ENCODE measurements at regions not wholly inside any gene's neighbourhood (a gene's known extent, or its start where the extent isn't known, plus 50 kb on each side); places are given as distances from the start of the nearest gene placed in this dataset.

DNA sequence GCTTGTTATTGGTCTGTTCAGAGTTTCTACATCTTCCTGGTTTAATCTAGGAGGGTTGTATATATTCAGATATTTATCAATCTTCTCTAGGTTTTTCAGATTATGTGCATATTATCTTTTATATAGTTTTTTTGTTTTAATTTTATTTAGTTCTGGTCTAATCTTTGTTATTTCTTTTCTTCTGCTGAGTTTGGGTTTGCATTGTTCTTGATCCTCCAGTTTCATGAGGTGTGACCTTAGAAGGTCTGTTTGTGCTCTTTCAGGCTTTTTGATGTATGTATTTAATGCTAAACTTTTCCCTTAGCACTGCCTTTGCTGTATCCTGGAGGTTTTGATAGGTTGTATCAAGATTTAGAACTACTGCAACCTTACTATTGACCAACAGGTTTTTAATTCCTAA is 117.7 kb downstream of the VPREB1 start:
- Mint-ChIP-seq H3K27me3 (no peaks in the 10 kb centered on the region), H3K4me1 (peaks cover 69% of the 10 kb centered on the region), H3K9me3 (ENCODE audit: insufficient read depth) (peaks cover 5% of the 10 kb centered on the region), H3K27ac (no peak overlapping the region), H3K4me3 (no peak overlapping the region)
- Histone ChIP-seq H3K4me1 (ENCODE audit: control insufficient read depth in 2 of 2, insufficient read depth in 2 of 2, low read length in 2 of 2) (peaks cover 42 to 51% of the 10 kb centered on the region in 2 donors), H3K27ac (ENCODE audit: low read length in 2 of 2) (no peak overlapping the region), H3K9me3 (ENCODE audit: control extremely low read depth in 1 of 3, control insufficient read depth in 2 of 3, insufficient read depth in 1 of 3, low read length in 2 of 3) (peaks cover 1 to 3% (median 2%) of the 10 kb centered on the region in 3 donors), H2AFZ (ENCODE audit: insufficient read depth, low read depth, low read length, poor library complexity, severe bottlenecking) (no peak overlapping the region), H3K9ac (ENCODE audit: low read length) (no peak overlapping the region), H3K4me2 (replicated peaks; ENCODE audit: low read depth, low read length, poor library complexity, severe bottlenecking) (no peak overlapping the region), H3K79me2 (ENCODE audit: control insufficient read depth, insufficient read depth, low read length) (no peaks in the 10 kb centered on the region), H4K20me1 (ENCODE audit: control insufficient read depth, insufficient read depth, low read length, poor library complexity, severe bottlenecking) (no peaks in the 10 kb centered on the region), H3K4me3 (ENCODE audit: control extremely low read depth in 1 of 5, extremely low read depth in 1 of 5, insufficient read depth in 1 of 5, low read depth in 2 of 5, low read length in 4 of 5) (no peak overlapping the region), H3K27me3 (replicated peaks in 1 of 4; ENCODE audit: control extremely low read depth in 1 of 4, control insufficient read depth in 3 of 4, insufficient read depth in 4 of 4, low read length in 3 of 4) (no peaks in the 10 kb centered on the region), H3K36me3 (replicated peaks in 1 of 2; ENCODE audit: control extremely low read depth in 1 of 2, control insufficient read depth in 1 of 2, extremely low read depth in 1 of 2, insufficient read depth in 2 of 2, low read length in 1 of 2) (no peaks in the 10 kb centered on the region)
- TF ChIP-seq CTCF (IDR thresholded peaks at IDR 0.05) (no peak), EZH2 (IDR thresholded peaks at IDR 0.05; ENCODE audit: borderline replicate concordance, insufficient read depth, low read depth, low read length, poor library complexity, severe bottlenecking) (no peak)
- POLR2A ChIA-PET, result no interaction called here
- intact Hi-C loops (cut with micrococcal nuclease), result no loop called here
- no peak for DNase-seq
- CTCF ChIA-PET, result interaction anchor here (0.9 to 1.0 kb wide), 2 partner anchors 13 to 165 kb away, joined by 3 to 4 read pairs; no protein-coding TSS in a partner anchor
- ATAC-seq (ENCODE audit: low read depth), result no peak

DNA sequence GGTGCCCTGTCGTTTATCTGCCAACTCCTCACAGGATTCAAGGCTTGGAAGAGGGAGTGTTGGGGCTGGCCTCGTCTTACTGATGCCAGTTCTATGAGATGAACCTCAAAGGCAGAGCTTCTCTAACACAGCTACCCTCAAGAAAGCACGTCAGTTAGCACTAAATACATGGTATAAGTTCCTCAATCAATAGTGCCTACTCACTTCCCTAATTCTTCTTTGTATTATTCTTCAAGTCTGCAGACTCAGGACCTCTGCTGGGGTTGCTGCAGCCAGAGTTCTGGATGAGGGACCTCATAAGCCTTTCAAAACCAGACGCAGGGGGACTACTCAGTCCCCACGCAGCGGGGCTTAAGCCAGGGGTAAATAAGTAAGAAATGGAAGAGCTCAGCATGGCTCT is 118.3 kb downstream of the VPREB1 start:
- TF ChIP-seq CTCF (IDR thresholded peaks at IDR 0.05) (no peak), EZH2 (IDR thresholded peaks at IDR 0.05; ENCODE audit: borderline replicate concordance, insufficient read depth, low read depth, low read length, poor library complexity, severe bottlenecking) (no peak)
- peaks cover 1 to 3% (median 2%) of the 10 kb centered on the region in 3 donors for H3K9me3 ChIP-seq (ENCODE audit: control extremely low read depth in 1 of 3, control insufficient read depth in 2 of 3, insufficient read depth in 1 of 3, low read length in 2 of 3)
- ChIA-PET POLR2A (no interaction called here), CTCF (interaction anchor here (0.9 to 1.7 kb wide), 5 partner anchors 12 to 166 kb away, joined by 3 to 4 read pairs (median 4); no protein-coding TSS in a partner anchor)
- H3K27ac ChIP-seq (ENCODE audit: low read length in 2 of 2), result no peak overlapping the region
- H3K27me3 Mint-ChIP-seq, result no peaks in the 10 kb centered on the region
- H2AFZ ChIP-seq (ENCODE audit: insufficient read depth, low read depth, low read length, poor library complexity, severe bottlenecking), result no peak overlapping the region
- H3K9ac ChIP-seq (ENCODE audit: low read length), result no peak overlapping the region
- no peaks in the 10 kb centered on the region for H3K79me2 ChIP-seq (ENCODE audit: control insufficient read depth, insufficient read depth, low read length)
- H3K4me1 Mint-ChIP-seq, result peaks cover 69% of the 10 kb centered on the region
- peaks cover 37 to 45% of the 10 kb centered on the region in 2 donors for H3K4me1 ChIP-seq (ENCODE audit: control insufficient read depth in 2 of 2, insufficient read depth in 2 of 2, low read length in 2 of 2)
- WGBS (ENCODE audit: insufficient coverage), result 5% methylated on average over 4 of the region's 6 CpGs
- H3K4me2 ChIP-seq (replicated peaks; ENCODE audit: low read depth, low read length, poor library complexity, severe bottlenecking), result peak overlapping the region; percentile 32
- H3K27ac Mint-ChIP-seq, result no peak overlapping the region
- ATAC-seq (ENCODE audit: low read depth) (peak; percentile 69), DNase-seq (peak; percentile 59)
- H4K20me1 ChIP-seq (ENCODE audit: control insufficient read depth, insufficient read depth, low read length, poor library complexity, severe bottlenecking), result no peaks in the 10 kb centered on the region
- H3K9me3 Mint-ChIP-seq (ENCODE audit: insufficient read depth), result peaks cover 5% of the 10 kb centered on the region
- H3K4me3 Mint-ChIP-seq, result no peak overlapping the region
- intact Hi-C loops (cut with micrococcal nuclease), result no loop called here
- H3K4me3 ChIP-seq (ENCODE audit: control extremely low read depth in 1 of 5, extremely low read depth in 1 of 5, insufficient read depth in 1 of 5, low read depth in 2 of 5, low read length in 4 of 5), result no peak overlapping the region
- H3K27me3 ChIP-seq (replicated peaks in 1 of 4; ENCODE audit: control extremely low read depth in 1 of 4, control insufficient read depth in 3 of 4, insufficient read depth in 4 of 4, low read length in 3 of 4), result no peaks in the 10 kb centered on the region
- H3K36me3 ChIP-seq (replicated peaks in 1 of 2; ENCODE audit: control extremely low read depth in 1 of 2, control insufficient read depth in 1 of 2, extremely low read depth in 1 of 2, insufficient read depth in 2 of 2, low read length in 1 of 2), result no peaks in the 10 kb centered on the region
